Tongue (tissue), 1 donor: ENCODE measurements at regions not wholly inside any gene's neighbourhood (a gene's known extent, or its start where the extent isn't known, plus 50 kb on each side); places are given as distances from the start of the nearest gene placed in this dataset. TPM values are rescaled to one million over a fixed set of nuclear protein-coding genes. Genes with fewer than 3 reads are reported as not detected.

ENCODE experiments used
- small RNA-seq: library from RNA; depleted of rRNA; stranded (forward); fragments of <200 nt; gene quantifications from one replicate; pipeline ENCODE3, GENCODE V24; 2014; ENCODE audit warnings: low replicate concordance

Small RNA genes lying in the stretch of these regions (small RNA-seq; reads per million reads assigned to genes)
- not detected for gene RF00156
